ENCODE measurements at regions not wholly inside any gene's neighbourhood (a gene's known extent, or its start where the extent isn't known, plus 50 kb on each side); places are given as distances from the start of the nearest gene placed in this dataset.

- ChIA-PET CTCF (no interaction called here), POLR2A (no interaction called here)
- Histone ChIP-seq H3K4me3 (ENCODE audit: control insufficient read depth in 1 of 2, extremely low read depth in 1 of 2, low read length in 1 of 2) (no peak overlapping the region), H3K4me1 (ENCODE audit: control insufficient read depth in 1 of 2, extremely low read depth in 1 of 2, insufficient read depth in 2 of 2, low read length in 2 of 2) (no peaks in the 10 kb centered on the region), H3K9me3 (no peaks in the 10 kb centered on the region), H3K27me3 (replicated peaks in 1 of 2; ENCODE audit: control insufficient read depth in 2 of 2, extremely low read depth in 1 of 2, insufficient read depth in 2 of 2, low read length in 1 of 2) (peaks cover 0 to 11% of the 10 kb centered on the region in 2 experiments), H3K36me3 (ENCODE audit: control insufficient read depth in 2 of 2, extremely low read depth in 1 of 2, insufficient read depth in 1 of 2, low read length in 1 of 2) (no peaks in the 10 kb centered on the region), H3K27ac (ENCODE audit: low read length) (no peak overlapping the region)
- no CpG with 5 or more reads among the region's 2 CpGs for WGBS (ENCODE audit: insufficient coverage)
- no peak overlapping the region for H3K27ac Mint-ChIP-seq
- H3K4me3 Mint-ChIP-seq = no peak overlapping the region
- no peaks in the 10 kb centered on the region for H3K4me1 Mint-ChIP-seq
- no peaks in the 10 kb centered on the region for H3K9me3 Mint-ChIP-seq
- peaks cover 15 to 27% of the 10 kb centered on the region in 2 donors for H3K27me3 Mint-ChIP-seq
- no peak for ATAC-seq (replicated peaks in 1 of 4)
- DNase-seq = no peak
- H3K36me3 Mint-ChIP-seq = no peaks in the 10 kb centered on the region
These were observed 127.4 kb upstream of the TMEM161B start for GRCh38 chr5:88396000-88396535.

GRCh38 chr5:88395264-88395663 lies 126.6 kb upstream of the TMEM161B start:
- WGBS (ENCODE audit: insufficient coverage) = no CpG with 5 or more reads among the region's 4 CpGs

GRCh38 chr5:88394536-88395175 lies 126.0 kb upstream of the TMEM161B start:
- peaks cover 17 to 33% of the 10 kb centered on the region in 2 donors for H3K27me3 Mint-ChIP-seq
- ATAC-seq (replicated peaks in 1 of 4) (no peak), DNase-seq (no peak)
- CTCF ChIA-PET = no interaction called here
- no peaks in the 10 kb centered on the region for H3K36me3 ChIP-seq (ENCODE audit: control insufficient read depth in 2 of 2, extremely low read depth in 1 of 2, insufficient read depth in 1 of 2, low read length in 1 of 2)
- H3K36me3 Mint-ChIP-seq = no peaks in the 10 kb centered on the region
- H3K27ac Mint-ChIP-seq = no peak overlapping the region
- peaks cover 0 to 11% of the 10 kb centered on the region in 2 experiments for H3K27me3 ChIP-seq (replicated peaks in 1 of 2; ENCODE audit: control insufficient read depth in 2 of 2, extremely low read depth in 1 of 2, insufficient read depth in 2 of 2, low read length in 1 of 2)
- no peak overlapping the region for H3K4me3 ChIP-seq (ENCODE audit: control insufficient read depth in 1 of 2, extremely low read depth in 1 of 2, low read length in 1 of 2)
- H3K27ac ChIP-seq (ENCODE audit: low read length) = no peak overlapping the region
- no peaks in the 10 kb centered on the region for H3K4me1 Mint-ChIP-seq
- no peak overlapping the region for H3K4me3 Mint-ChIP-seq
- H3K9me3 ChIP-seq = no peaks in the 10 kb centered on the region
- WGBS (ENCODE audit: insufficient coverage) = no CpG with 5 or more reads among the region's 8 CpGs
- H3K4me1 ChIP-seq (ENCODE audit: control insufficient read depth in 1 of 2, extremely low read depth in 1 of 2, insufficient read depth in 2 of 2, low read length in 2 of 2) = no peaks in the 10 kb centered on the region
- no peaks in the 10 kb centered on the region for H3K9me3 Mint-ChIP-seq
- POLR2A ChIA-PET = no interaction called here

More at GRCh38 chr5:88395264-88395663, 126.6 kb upstream of the TMEM161B start:
- Mint-ChIP-seq H3K27me3 (peaks cover 15 to 28% of the 10 kb centered on the region in 2 donors), H3K9me3 (no peaks in the 10 kb centered on the region), H3K36me3 (no peaks in the 10 kb centered on the region), H3K4me3 (no peak overlapping the region), H3K27ac (no peak overlapping the region), H3K4me1 (no peaks in the 10 kb centered on the region)
- no peak overlapping the region for H3K27ac ChIP-seq (ENCODE audit: low read length)
- H3K27me3 ChIP-seq (replicated peaks in 1 of 2; ENCODE audit: control insufficient read depth in 2 of 2, extremely low read depth in 1 of 2, insufficient read depth in 2 of 2, low read length in 1 of 2) = peaks cover 0 to 11% of the 10 kb centered on the region in 2 experiments
- no peak for DNase-seq
- ATAC-seq (replicated peaks in 1 of 4) = no peak
- no peaks in the 10 kb centered on the region for H3K9me3 ChIP-seq
- no peaks in the 10 kb centered on the region for H3K36me3 ChIP-seq (ENCODE audit: control insufficient read depth in 2 of 2, extremely low read depth in 1 of 2, insufficient read depth in 1 of 2, low read length in 1 of 2)
- CTCF ChIA-PET = no interaction called here
- POLR2A ChIA-PET = no interaction called here
- no peak overlapping the region for H3K4me3 ChIP-seq (ENCODE audit: control insufficient read depth in 1 of 2, extremely low read depth in 1 of 2, low read length in 1 of 2)
- no peaks in the 10 kb centered on the region for H3K4me1 ChIP-seq (ENCODE audit: control insufficient read depth in 1 of 2, extremely low read depth in 1 of 2, insufficient read depth in 2 of 2, low read length in 2 of 2)

- no peak overlapping the region for H3K27ac ChIP-seq (ENCODE audit: low read length)
- Mint-ChIP-seq H3K4me3 (no peak overlapping the region), H3K9me3 (no peaks in the 10 kb centered on the region), H3K4me1 (no peaks in the 10 kb centered on the region), H3K36me3 (no peaks in the 10 kb centered on the region), H3K27ac (no peak overlapping the region), H3K27me3 (peaks cover 20 to 38% of the 10 kb centered on the region in 2 donors)
- DNase-seq (no peak), ATAC-seq (replicated peaks in 1 of 4) (no peak)
- H3K4me1 ChIP-seq (ENCODE audit: control insufficient read depth in 1 of 2, extremely low read depth in 1 of 2, insufficient read depth in 2 of 2, low read length in 2 of 2) = no peaks in the 10 kb centered on the region
- no peaks in the 10 kb centered on the region for H3K9me3 ChIP-seq
- peaks cover 0 to 12% of the 10 kb centered on the region in 2 experiments for H3K27me3 ChIP-seq (replicated peaks in 1 of 2; ENCODE audit: control insufficient read depth in 2 of 2, extremely low read depth in 1 of 2, insufficient read depth in 2 of 2, low read length in 1 of 2)
- POLR2A ChIA-PET = interaction anchor here (0.6 kb wide), 2 partner anchors 84 to 527 kb away, joined by 3 read pairs; no protein-coding TSS in a partner anchor
- H3K36me3 ChIP-seq (ENCODE audit: control insufficient read depth in 2 of 2, extremely low read depth in 1 of 2, insufficient read depth in 1 of 2, low read length in 1 of 2) = no peaks in the 10 kb centered on the region
- no peak overlapping the region for H3K4me3 ChIP-seq (ENCODE audit: control insufficient read depth in 1 of 2, extremely low read depth in 1 of 2, low read length in 1 of 2)
- CTCF ChIA-PET = no interaction called here
- no CpG with 5 or more reads among the region's 7 CpGs for WGBS (ENCODE audit: insufficient coverage)
These were observed 125.3 kb upstream of the TMEM161B start for GRCh38 chr5:88393716-88394535.

GRCh38 chr5:88393042-88393441 lies 124.4 kb upstream of the TMEM161B start:
- Histone ChIP-seq H3K36me3 (ENCODE audit: control insufficient read depth in 2 of 2, extremely low read depth in 1 of 2, insufficient read depth in 1 of 2, low read length in 1 of 2) (no peaks in the 10 kb centered on the region), H3K9me3 (no peaks in the 10 kb centered on the region), H3K27me3 (replicated peaks in 1 of 2; ENCODE audit: control insufficient read depth in 2 of 2, extremely low read depth in 1 of 2, insufficient read depth in 2 of 2, low read length in 1 of 2) (peaks cover 0 to 15% of the 10 kb centered on the region in 2 experiments), H3K4me3 (ENCODE audit: control insufficient read depth in 1 of 2, extremely low read depth in 1 of 2, low read length in 1 of 2) (no peak overlapping the region), H3K4me1 (ENCODE audit: control insufficient read depth in 1 of 2, extremely low read depth in 1 of 2, insufficient read depth in 2 of 2, low read length in 2 of 2) (no peaks in the 10 kb centered on the region), H3K27ac (ENCODE audit: low read length) (no peak overlapping the region)
- no CpG with 5 or more reads among the region's 2 CpGs for WGBS (ENCODE audit: insufficient coverage)
- Mint-ChIP-seq H3K9me3 (no peaks in the 10 kb centered on the region), H3K4me3 (no peak overlapping the region), H3K27ac (no peak overlapping the region), H3K27me3 (peaks cover 25 to 41% of the 10 kb centered on the region in 2 donors), H3K4me1 (no peaks in the 10 kb centered on the region), H3K36me3 (no peaks in the 10 kb centered on the region)
- ChIA-PET CTCF (no interaction called here), POLR2A (interaction anchor here in 1 of 2 donors (0.6 kb wide), 1 partner anchor 83 kb away, joined by 3 read pairs; no protein-coding TSS in a partner anchor)
- DNase-seq = no peak
- ATAC-seq (replicated peaks in 1 of 4) = no peak

GRCh38 chr5:88391991-88392390 lies 123.3 kb upstream of the TMEM161B start:
- no CpG with 5 or more reads among the region's 3 CpGs for WGBS (ENCODE audit: insufficient coverage)
- no peak overlapping the region for H3K27ac Mint-ChIP-seq
- no peak overlapping the region for H3K4me3 Mint-ChIP-seq
- no peaks in the 10 kb centered on the region for H3K9me3 ChIP-seq
- H3K4me3 ChIP-seq (ENCODE audit: control insufficient read depth in 1 of 2, extremely low read depth in 1 of 2, low read length in 1 of 2) = no peak overlapping the region
- H3K27me3 ChIP-seq (replicated peaks in 1 of 2; ENCODE audit: control insufficient read depth in 2 of 2, extremely low read depth in 1 of 2, insufficient read depth in 2 of 2, low read length in 1 of 2) = peaks cover 0 to 9% of the 10 kb centered on the region in 2 experiments
- no peaks in the 10 kb centered on the region for H3K9me3 Mint-ChIP-seq
- ATAC-seq (replicated peaks in 1 of 4) (no peak), DNase-seq (no peak)
- POLR2A ChIA-PET = no interaction called here
- CTCF ChIA-PET = interaction anchor here in 1 of 2 donors (0.6 kb wide), 2 partner anchors 99 to 612 kb away, joined by 3 to 8 read pairs; no protein-coding TSS in a partner anchor
- H3K27ac ChIP-seq (ENCODE audit: low read length) = no peak overlapping the region
- no peaks in the 10 kb centered on the region for H3K36me3 ChIP-seq (ENCODE audit: control insufficient read depth in 2 of 2, extremely low read depth in 1 of 2, insufficient read depth in 1 of 2, low read length in 1 of 2)
- H3K27me3 Mint-ChIP-seq = peaks cover 19 to 37% of the 10 kb centered on the region in 2 donors
- no peaks in the 10 kb centered on the region for H3K4me1 ChIP-seq (ENCODE audit: control insufficient read depth in 1 of 2, extremely low read depth in 1 of 2, insufficient read depth in 2 of 2, low read length in 2 of 2)
- H3K4me1 Mint-ChIP-seq = no peaks in the 10 kb centered on the region
- H3K36me3 Mint-ChIP-seq = no peaks in the 10 kb centered on the region

Data from T-cell (primary cell).